ENCODE measurements at regions not wholly inside any gene's neighbourhood (a gene's known extent, or its start where the extent isn't known, plus 50 kb on each side); places are given as distances from the start of the nearest gene placed in this dataset.

- TF ChIP-seq CTCF (conservative IDR thresholded peaks at IDR 0.05 in 1 of 2, IDR thresholded peaks at IDR 0.05 in 1 of 2; ENCODE audit: low read depth in 1 of 2, low read length in 2 of 2): no peak
- TF ChIP-seq EZH2 (IDR thresholded peaks at IDR 0.05; ENCODE audit: low read length, missing control alignments): no peak
Measured at GRCh38 chr16:66169817-66170216, 196.7 kb upstream of the CDH5 start.
